ENCODE measurements at regions not wholly inside any gene's neighbourhood (a gene's known extent, or its start where the extent isn't known, plus 50 kb on each side); places are given as distances from the start of the nearest gene placed in this dataset.
"Not testable (repeated sequence)": the region's sequence is repeated elsewhere in the genome, so short reads cannot be mapped to it uniquely, and the experiment has no call there.

GRCh38 chr5:117793963-117794362 lies 1194.4 kb downstream of the DTWD2 start:
- DNase-seq (ENCODE audit: low read depth) = no peak

GRCh38 chr5:117792476-117792875 lies 1195.9 kb downstream of the DTWD2 start:
- DNase-seq (ENCODE audit: low read depth) = no peak

DNA sequence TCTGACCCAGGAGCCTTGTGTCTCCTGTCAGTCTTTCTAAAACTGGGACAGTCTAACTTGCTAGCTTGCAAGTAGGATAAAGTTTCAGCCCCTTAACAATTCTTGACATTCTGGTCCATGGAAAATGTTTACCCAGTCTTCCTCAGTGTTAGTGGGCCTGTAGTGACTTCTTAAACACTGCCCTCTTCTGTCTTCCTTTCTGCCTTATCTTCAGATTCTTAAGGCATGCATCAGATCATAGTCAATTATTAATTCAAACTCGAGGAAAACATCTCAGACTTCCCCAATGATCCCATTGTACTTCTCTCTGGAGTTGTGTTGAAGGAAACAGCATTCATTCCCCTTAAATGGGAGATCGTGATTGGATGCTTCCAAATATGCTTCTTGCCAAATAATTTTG lies 1199.8 kb downstream of the DTWD2 start:
- DNase-seq (ENCODE audit: low read depth) = no peak

- no peak for DNase-seq (ENCODE audit: low read depth)
Measured at GRCh38 chr5:117779171-117779570, 1204.5 kb upstream of the SEMA6A start.

DNA sequence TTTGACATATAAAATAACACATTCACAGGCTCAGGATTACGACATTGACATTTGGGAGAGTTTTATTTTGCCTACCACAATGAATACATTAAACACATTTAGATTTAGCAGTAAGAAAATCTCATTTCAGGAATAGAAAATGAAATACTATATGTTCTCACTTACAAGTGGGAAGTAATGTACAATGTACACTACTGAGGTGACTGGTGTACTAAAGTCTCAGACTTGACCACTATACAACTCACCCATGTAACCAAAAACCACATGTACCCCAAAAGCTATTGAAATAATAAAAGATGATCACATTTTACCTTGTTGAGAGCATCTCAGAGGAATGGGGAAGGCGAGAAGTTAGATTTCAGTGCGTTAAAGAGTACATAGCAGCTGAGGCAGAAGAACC lies 1202.4 kb upstream of the SEMA6A start:
- DNase-seq (ENCODE audit: low read depth) = no peak

DNA sequence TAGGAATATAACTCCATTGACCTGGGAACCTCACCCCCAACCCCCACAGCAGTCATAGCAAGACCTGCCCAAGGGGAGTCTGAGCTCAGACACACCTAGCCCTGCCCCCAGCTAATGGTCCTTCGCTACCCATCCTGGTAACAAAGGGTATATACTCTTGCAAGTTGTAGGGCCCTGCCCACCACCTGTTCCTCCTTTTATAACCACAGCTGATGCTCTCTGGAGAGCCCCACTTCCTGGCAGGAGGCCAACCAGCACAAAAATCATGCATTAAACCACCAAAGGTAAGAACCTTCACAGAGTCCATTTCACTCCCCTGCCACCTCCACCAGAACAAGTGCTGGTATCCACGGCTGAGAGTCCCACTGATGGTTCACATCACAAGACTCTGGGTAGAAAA lies 1195.3 kb upstream of the SEMA6A start:
- DNase-seq (ENCODE audit: low read depth) = no peak

- DNase-seq (ENCODE audit: low read depth) = no peak
Measured at GRCh38 chr5:117763271-117763670, 1188.6 kb upstream of the SEMA6A start.

DNA sequence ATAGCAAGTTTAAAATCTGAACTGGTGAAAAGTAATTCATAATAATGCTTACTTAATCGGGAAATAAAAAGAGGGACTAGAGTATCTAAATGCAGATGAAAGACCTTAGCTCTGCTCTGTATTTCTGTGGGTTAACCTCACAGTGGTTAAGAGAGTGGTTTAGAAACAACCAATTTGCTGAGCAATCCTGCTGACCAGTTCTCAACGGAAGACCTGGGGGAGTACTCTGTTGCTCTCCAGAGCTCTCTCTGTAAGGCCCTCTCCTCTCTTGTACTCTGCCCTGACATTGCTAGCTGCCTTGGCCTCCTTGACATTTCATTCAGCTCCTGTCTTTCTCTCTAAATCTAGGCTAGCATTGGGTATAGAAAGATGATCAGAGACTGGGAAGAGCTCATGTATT lies 1186.6 kb upstream of the SEMA6A start:
- DNase-seq (ENCODE audit: low read depth) = no peak

- no peak for DNase-seq (ENCODE audit: low read depth)
Measured at GRCh38 chr5:117759849-117760499, 1185.4 kb upstream of the SEMA6A start.

DNA sequence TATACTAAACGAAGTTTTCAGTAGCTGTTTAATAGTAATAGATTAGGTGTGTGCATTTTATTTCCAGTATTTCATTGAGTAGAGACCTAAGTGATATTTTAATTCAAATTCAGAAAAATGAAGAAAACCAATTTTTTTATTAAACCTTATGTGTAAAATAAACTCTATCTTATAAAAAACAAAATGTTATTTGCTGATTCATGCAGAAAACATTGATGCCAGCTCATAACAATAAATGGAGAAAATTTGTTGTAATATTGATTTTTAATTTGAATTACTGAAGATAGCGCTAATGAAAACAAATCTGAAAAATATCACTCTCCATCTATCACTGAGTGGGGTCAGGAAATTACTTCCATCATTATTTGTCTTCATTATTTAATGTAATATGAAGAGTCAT lies 1177.8 kb upstream of the SEMA6A start:
- DNase-seq (ENCODE audit: low read depth) = no peak

- no peak for DNase-seq (ENCODE audit: low read depth)
Measured at GRCh38 chr5:117748336-117748735, 1173.7 kb upstream of the SEMA6A start.

- no peak for DNase-seq (ENCODE audit: low read depth)
Measured at GRCh38 chr5:117743337-117743736, 1168.7 kb upstream of the SEMA6A start.

DNA sequence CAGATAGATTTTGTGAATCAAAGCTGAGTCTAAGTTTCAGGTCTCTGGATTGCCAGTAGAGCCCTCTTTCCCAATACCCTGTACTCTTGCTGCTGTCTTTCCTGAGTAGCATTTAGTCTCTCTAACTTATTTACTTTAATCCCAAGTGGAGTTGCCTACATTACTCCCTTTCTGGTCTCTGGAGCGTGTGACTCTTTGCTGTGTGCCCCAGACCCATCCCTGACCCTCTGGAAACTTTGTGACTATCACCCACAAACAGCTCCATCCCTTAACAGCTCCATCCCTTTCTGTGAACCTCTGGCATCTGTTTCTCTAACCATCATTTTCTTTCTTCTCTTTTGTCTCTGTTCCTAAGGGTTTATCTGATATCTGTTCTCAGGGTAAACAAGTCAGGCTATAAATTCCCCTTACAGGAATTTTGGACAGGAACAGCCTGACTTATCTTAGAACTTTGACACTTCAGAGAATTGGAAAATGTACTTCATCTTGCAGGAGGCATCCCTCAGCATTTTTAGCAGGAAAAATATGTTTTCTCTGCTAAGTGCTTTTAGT lies 1167.1 kb upstream of the SEMA6A start:
- DNase-seq (ENCODE audit: low read depth) = no peak

DNA sequence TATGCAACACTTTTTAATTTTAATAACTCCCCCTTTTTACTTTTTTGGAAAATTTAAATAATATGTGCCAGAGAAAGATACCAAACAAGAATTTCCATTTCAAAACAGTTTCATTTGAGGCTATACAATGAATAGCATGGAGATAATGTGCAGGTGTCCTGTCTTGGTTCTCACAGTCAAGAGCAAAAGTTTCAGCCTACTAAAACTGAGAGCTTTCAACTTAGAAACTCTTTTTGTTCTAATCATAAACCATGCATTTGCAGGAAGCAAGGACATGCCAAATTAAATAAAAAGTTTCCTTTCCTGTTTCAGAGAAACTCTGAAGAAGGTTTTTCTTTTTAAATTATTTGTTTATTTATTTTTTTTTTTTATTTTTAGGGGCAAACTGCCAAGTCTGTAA lies 1165.6 kb upstream of the SEMA6A start:
- no peak for DNase-seq (ENCODE audit: low read depth)

- DNase-seq (ENCODE audit: low read depth) = no peak
Measured at GRCh38 chr5:117738571-117738970, 1163.9 kb upstream of the SEMA6A start.

DNA sequence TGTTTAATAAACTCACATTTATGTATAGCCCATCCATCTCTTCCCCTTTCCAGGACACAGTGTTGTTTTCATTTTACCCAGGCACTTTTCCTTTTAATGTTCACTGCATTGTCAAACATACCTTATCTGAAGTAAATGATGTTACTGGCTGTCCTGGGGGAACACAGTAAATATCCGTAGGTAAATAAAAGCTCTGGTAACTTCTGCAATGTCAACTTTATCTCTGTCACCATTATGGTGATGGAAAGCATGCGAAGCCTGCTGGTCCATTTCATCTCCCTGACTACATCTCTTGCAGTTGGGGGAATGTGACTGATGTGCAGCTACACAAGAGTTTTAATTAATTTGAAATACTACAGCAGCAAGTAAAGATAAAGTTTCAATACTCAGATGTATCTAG lies 1162.1 kb upstream of the SEMA6A start:
- DNase-seq (ENCODE audit: low read depth) = no peak

DNA sequence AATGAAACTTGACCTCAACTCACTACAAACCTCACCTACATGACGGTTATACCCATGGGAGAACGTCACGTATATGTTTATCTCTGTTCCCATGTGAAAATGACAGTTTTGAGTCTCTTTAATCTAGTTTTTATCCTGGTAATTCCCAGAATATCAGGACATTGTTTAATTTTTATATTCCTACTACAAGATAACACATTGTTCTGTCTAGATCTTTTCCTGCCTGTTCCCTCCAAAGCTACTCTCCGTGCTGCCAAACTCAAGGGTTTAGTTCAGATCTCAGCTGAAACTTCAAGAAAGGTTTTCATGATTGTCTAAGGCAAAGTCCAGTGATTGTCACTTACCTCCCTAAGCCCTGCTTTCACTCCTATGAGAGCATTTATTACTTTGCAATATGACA lies 1159.4 kb upstream of the SEMA6A start:
- no peak for DNase-seq (ENCODE audit: low read depth)

DNA sequence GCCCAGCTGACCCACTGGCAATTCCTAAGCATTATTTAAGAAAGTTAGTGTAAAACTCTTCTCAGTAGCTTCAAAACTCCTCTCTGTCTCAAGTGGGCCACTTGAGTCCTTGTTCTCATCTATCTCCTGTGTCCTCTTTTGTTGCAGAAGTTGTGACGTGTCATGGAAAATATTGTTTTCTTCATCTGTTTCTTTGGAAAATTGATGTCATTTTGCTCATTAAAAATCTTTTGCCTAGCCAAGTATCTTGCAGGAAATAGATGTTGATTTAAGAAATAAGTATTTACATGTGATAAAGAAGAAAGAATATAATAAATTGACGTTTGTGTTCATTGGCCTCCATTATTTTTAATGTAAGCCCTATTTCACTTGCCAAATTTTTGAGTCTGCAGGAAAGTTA lies 1158.4 kb upstream of the SEMA6A start:
- no peak for DNase-seq (ENCODE audit: low read depth)

DNA sequence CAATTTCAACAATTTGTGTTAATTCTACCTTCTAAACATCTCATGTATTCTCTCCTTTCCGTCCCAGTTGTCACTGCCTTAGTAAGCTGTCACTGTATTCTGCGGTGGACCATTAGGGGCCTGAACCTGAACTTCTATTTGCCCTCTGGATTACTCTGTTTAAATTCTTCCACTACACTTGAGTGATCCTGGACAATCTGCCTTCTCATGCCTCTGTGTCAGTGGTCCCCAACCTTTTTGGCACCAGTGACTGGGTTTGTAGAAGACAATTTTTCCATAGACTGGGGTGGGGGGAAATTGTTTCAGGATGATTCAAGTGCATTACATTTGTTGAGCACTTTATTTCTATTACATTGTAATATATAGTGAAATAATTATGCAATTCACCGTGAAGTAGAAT lies 1157.6 kb upstream of the SEMA6A start:
- DNase-seq (ENCODE audit: low read depth) = no peak

DNA sequence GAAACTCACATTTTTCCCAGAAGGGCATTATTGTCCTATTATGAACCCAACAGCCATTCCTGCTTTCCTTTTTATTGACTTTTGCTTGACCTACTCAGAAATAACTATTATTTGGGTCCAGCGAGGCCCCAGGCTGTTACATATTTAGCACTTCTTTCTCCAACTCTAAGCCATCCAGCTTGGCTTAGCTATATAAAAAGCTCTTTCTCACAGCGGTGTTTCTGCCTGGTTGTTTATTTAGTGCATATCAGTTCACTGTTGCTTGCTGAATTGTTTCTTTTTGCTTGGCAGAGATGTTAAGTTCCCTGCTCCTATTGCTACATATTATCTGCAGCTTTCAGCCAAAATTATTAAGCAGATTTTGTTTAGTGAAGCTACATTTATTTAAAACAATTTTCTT lies 1156.8 kb upstream of the SEMA6A start:
- no peak for DNase-seq (ENCODE audit: low read depth)

GRCh38 chr5:117720784-117721183 lies 1146.2 kb upstream of the SEMA6A start:
- not testable (repeated sequence) for DNase-seq (ENCODE audit: low read depth)

GRCh38 chr5:117719413-117719812 lies 1144.8 kb upstream of the SEMA6A start:
- DNase-seq (ENCODE audit: low read depth) = no peak

GRCh38 chr5:117713585-117714198 lies 1139.1 kb upstream of the SEMA6A start:
- DNase-seq (ENCODE audit: low read depth) = no peak

GRCh38 chr5:117701062-117701461 lies 1126.4 kb upstream of the SEMA6A start:
- DNase-seq (ENCODE audit: low read depth) = no peak
